Stimulated activated CD4-positive, alpha-beta T cell treated with anti-CD3 and anti-CD28 coated beads, Interleukin-4, amount 100 ng/mL, for 48 hours (primary cell): ENCODE measurements at regions not wholly inside any gene's neighbourhood (a gene's known extent, or its start where the extent isn't known, plus 50 kb on each side); places are given as distances from the start of the nearest gene placed in this dataset.
A peak's percentile ranks its signal among the peaks of the same experiment; 100 is the strongest.
"Not testable (repeated sequence)": the region's sequence is repeated elsewhere in the genome, so short reads cannot be mapped to it uniquely, and the experiment has no call there.

Experiments used
- DNase-seq, 2 donors: peaks; one replicate each; pipeline ENCODE4 v3.0.0-alpha.2; 2020; ENCODE audit warnings: low read depth in 2 of 2

GRCh38 chr13:50228527-50228926 is 213.3 kb downstream of the KCNRG start:
- no peak for DNase-seq

DNA sequence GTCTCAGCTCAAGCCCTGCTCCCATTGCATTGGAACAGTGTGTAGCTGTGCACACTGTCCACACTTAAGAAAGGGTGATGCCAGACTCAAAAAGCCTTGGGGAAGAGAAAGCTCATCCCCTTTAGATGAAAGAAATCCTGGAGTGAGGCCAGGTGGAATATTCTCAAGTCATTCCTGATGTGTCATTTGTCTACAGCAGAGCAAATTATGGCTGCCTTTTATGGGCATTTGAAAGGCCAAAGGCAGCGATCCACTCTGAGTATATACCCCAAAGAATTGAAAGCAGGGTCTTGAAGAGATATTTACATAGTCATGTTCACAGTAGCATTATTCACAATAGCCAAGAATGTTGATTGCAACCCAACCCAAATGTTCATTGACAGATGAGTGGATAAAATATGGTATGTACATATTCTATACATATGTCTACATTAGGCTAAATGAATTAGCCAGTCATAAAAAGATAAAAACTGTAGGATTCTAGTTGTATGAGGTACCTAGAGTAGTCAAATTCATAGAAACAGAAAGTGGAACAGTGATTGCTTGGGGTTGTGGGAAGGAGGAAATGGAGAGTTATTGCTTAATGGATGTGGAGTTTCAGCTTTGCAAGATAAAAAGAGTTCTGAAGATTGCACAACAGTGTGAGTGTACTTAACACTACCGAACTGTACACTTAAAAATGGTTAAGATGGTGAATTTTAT is 214.9 kb downstream of the KCNRG start:
- DNase-seq: no peak

DNA sequence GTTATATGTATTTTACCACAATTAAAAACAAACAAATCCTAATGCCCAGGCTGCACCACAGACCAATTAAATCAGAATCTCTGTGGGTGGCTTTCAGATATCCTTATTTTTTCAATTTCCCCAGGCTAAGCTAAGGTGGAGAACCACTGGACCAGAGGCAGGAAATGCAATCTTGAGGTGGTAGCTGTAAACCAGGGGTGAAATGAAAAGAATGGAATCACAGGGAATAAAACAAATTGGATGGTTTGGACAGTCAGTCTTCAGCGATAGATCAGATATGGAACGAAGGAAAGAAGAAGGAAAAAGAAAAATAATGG is 215.4 kb downstream of the KCNRG start:
- DNase-seq: no peak

GRCh38 chr13:50233574-50233973 is 218.3 kb downstream of the KCNRG start:
- DNase-seq: not testable (repeated sequence)

GRCh38 chr13:50235604-50236342 is 220.5 kb downstream of the KCNRG start:
- no peak for DNase-seq

DNA sequence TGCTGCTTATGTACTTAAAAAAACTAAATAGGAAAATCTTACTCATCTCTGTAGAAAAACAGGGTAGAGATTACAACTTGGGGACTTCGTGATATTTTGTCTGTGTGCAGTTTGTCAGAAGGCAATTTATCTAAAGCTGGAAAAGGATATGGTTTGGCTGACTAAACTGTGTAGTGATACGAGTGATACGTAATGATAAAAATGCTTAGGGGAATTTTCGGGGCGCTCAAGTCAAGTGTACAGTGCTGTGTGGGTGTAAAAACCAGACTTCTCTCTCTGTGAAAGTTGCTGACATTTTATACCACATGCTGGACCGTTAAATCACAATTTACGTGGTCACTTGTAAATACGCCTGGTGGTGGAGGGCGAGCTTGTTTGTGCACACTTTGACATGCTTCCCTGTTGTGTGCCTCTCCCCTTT is 221.7 kb downstream of the KCNRG start:
- no peak for DNase-seq

GRCh38 chr13:50238922-50239321 is 223.7 kb downstream of the KCNRG start:
- DNase-seq: no peak

- no peak for DNase-seq
Measured at GRCh38 chr13:50241479-50241878, 226.2 kb downstream of the KCNRG start.

- no peak for DNase-seq
Measured at GRCh38 chr13:50243931-50244330, 228.7 kb downstream of the KCNRG start.

GRCh38 chr13:50244355-50244712 is 229.1 kb downstream of the KCNRG start:
- no peak for DNase-seq

- peak; percentile 28 to 52 for DNase-seq
Measured at GRCh38 chr13:50244713-50245574, 229.7 kb downstream of the KCNRG start.

GRCh38 chr13:50247223-50247622 is 232.0 kb downstream of the KCNRG start:
- DNase-seq: no peak

DNA sequence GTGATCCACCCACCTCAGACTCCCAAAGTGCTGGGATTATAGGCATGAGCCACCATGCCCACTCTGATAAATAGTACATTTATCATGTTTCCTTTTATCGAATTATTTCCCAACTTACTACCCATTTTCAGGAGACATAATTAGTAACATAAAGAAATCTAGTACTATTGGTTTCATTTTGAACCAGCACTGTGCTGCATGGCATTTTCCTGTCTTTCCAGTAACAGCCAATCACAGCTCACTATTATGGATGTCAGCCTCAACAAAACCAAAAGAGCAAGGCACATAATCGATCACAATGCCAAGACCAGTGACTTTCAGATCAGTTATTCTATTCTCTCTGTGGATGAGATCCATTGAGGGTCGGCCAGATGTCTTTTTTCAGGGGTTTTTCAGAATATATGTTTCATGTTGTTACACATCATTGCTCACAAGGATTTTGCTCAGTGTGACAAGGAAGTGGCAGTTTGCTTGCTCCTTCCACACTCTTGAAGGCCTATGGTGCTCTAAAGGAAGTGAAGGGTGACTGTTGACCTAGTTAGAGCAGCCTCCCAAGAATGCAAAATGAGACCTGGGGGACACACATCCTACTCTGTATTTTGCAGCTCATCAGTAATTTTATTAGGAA is 233.4 kb downstream of the KCNRG start:
- DNase-seq: no peak

DNA sequence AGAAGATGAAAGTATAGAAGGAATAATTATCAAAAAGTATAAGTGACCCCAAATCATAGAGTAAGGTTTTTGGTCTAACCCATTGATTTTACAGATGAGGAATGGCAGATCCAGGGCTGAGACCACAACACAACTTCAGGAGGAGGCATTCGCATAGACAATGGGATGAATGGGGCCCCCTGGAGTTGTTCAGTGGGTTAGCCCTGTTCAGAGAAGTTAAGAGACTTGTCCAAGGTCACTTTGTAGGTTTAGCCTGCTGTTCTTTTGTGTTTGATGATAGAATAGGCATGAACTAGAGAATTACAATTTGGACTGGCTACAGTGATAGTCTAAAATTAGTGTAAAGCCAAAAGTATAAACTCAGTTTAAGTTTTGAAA is 233.9 kb downstream of the KCNRG start:
- DNase-seq: no peak

DNA sequence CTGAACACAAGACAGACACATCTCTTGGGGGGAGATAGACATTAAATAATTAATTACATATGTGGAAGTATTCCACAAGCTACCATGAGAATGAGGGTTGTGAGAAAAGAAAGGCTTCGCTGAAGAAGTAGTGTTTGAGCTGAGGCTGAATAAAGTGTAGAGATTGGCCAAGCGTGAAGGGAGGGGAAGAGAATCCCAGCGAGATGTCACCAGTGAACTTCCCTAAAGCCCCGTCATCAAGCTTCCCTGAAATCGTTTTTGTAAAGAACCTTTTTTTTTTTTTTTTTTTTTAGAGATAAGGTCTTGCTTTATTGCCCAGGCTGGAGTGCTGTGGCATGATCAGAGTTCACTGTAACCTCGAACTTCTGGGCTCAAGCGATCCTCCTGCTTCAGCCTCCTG is 235.2 kb downstream of the KCNRG start:
- DNase-seq: no peak

DNA sequence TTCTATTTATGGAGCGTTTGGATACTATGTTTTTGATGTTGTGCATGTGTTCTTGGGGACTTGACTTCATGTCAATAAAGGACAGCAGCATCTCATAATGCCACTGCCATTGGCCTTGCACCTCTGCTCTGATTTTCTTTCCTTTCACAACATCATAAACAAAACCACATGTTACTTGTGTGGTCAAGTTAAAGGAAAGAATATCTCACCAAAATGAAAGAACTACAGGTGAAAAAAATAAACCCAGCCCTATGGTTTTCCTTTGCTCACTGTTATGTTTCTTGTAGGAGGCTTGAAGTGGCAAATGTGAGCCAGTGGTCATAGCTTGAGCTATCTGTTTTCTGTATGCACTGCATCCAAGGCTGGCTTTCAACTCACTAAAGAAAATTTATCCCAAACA is 240.4 kb downstream of the KCNRG start:
- DNase-seq: no peak

DNA sequence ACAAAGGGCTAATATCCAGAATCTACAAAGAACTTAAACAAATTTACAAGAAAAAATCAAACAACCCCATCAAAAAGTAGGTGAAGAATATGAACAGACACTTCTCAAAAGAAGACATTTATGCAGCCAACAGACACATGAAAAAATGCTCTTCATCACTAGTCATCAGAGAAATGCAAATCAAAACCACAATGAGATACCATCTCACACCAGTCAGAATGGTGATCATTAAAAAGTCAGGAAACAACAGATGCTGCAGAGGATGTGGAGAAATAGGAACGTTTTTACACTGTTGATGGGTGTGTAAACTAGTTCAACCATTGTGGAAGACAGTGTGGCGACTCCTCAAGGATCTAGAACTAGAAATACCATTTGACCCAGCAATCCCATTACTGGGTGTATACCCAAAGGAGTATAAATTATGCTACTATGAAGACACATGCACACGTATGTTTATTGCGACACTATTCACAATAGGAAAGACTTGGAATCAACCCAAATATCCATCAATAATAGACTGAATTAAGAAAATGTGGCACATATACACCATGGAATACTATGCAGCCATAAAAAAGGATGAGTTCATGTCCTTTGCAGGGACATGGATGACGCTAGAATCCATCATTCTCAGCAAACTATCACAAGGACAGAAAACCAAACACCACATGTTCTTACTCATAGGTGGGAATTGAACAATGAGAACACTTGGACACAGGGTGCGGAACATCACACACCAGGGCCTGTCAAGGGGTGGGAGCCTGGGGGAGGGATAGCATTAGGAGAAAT is 241.5 kb downstream of the KCNRG start:
- DNase-seq: not testable (repeated sequence)

GRCh38 chr13:50257646-50258045 is 242.4 kb downstream of the KCNRG start:
- DNase-seq: no peak

GRCh38 chr13:50261130-50261901 is 246.1 kb downstream of the KCNRG start:
- no peak for DNase-seq

DNA sequence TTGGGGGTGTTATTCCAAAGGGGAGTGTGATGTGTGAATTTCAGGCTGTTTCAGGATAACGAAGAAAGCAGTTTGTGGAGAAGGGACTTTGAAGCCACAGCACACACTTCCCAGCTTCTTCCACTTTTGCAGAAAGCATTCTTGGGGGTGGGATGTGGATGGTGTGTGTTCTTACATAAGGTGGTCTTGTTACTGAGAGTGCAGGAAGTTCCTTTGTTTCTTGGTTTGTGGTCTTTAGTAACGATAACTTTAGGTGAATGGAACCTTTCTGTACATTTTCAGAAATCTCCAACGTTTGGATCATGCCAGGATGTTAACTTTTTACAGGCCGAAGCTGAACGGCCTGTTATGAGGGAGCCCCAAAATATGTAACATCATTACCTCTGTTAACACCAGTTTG is 251.8 kb downstream of the KCNRG start:
- no peak for DNase-seq

DNA sequence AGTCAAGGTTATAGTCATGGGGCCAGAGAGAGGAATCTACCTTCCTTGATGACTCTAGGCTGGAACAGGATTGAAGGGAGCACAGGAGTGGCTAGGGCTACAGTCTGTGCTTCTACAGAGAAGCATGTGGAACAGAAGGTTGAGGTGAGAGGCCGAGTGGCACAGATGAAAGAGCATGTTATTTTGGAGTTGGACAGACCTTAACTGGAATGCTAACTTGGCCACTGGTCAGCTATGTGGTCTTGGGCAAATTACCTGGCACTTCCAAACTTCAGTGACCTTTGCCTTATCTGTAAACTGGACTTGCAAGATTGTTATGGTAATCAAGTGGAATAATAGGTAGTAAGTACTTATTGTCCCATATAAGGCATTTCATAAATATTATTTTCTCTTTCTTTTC is 252.7 kb downstream of the KCNRG start:
- no peak for DNase-seq
